NCI-H1105 (cell line): ENCODE measurements at regions not wholly inside any gene's neighbourhood (a gene's known extent, or its start where the extent isn't known, plus 50 kb on each side); places are given as distances from the start of the nearest gene placed in this dataset.
"Not testable (repeated sequence)": the region's sequence is repeated elsewhere in the genome, so short reads cannot be mapped to it uniquely, and the experiment has no call there.

Source experiments
- DNase-seq: peaks from one replicate; lab custom pipeline; 2025; lab: John Stamatoyannopoulos, UW

DNA sequence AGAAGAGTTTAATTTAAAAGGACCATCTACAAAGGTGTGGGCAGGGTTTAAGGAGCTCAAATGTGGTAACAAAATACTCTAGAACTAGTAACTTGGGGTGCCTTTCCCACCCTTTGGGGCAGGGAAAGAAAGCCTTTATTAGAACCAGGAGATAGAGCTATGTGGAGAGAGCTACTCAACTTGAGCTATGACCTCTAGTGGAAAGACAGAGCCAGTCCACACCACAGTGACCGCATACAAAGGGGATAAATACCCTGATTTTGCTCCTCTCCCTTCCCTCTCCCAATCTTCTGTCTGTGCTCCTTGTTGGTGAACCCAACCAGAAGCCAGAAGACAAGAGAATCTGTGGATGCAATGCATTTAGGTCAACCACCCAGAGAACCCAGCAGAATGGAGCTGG lies 54.4 kb upstream of the JAK1 start:
- no peak for DNase-seq

DNA sequence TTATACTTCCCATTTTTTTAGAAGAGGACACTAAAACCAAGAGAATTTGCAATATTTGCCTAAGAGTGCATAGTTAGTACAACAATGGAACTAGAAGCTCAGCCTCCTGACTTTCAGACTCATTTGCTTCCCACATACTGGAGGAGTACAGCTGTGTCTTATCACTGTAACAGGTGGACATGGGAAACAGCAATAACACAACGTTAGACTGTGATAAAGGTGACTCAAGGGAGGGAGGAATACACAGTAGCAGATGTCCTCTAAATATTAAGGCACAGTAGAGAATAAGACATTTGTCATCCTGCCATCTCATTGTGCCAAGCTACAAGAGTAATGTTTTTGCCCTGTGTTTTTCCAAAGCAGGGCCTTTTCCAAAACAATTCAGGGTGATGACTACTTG lies 55.4 kb upstream of the JAK1 start:
- no peak for DNase-seq

- DNase-seq = no peak
These were observed 55.9 kb upstream of the JAK1 start for GRCh38 chr1:65022216-65022615.

GRCh38 chr1:65025794-65026193 lies 59.4 kb upstream of the JAK1 start:
- DNase-seq = no peak

DNA sequence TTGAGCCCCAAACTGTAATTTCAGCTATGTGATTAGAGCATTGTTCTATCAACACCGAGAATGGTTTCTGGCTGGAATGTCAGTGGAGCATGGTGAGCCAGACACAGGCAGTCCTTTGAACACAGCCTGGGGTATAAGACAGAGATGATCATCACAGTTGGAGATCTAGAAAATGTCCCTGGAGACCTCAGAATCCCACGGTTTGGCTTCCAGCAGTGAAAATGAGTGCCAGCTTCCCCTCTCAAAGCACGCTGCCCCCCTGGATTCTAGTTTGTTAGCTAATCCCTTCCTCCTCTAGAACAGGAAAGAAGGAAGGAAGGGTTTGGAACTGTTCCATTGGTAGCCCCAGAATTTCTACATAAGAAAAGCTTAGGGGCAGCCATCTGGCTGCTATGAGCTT lies 59.9 kb upstream of the JAK1 start:
- no peak for DNase-seq

- peak; percentile 57 for DNase-seq
These were observed 61.5 kb upstream of the JAK1 start for GRCh38 chr1:65027666-65028358.

GRCh38 chr1:65029434-65029833 lies 63.1 kb upstream of the JAK1 start:
- not testable (repeated sequence) for DNase-seq

GRCh38 chr1:65034879-65035278 lies 68.5 kb upstream of the JAK1 start:
- DNase-seq = not testable (repeated sequence)

- no peak for DNase-seq
These were observed 70.3 kb upstream of the JAK1 start for GRCh38 chr1:65036570-65037051.

DNA sequence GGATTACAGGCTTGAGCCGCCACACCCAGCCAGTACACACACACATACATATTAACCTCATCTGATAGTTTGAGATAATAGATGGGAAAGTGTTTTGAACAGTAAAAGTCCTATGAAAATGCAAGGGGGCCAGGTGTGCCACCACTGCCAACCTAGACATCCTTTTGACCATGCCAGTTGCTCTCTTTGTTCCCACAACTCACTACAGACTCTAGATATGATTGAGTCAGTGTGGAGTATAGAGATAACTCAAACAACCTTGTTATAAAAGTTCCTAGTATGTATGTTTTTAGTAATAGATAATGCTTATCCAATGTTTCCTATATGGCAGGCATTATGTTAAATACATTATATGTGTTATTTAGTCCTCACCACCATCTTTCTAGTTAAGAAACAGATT lies 72.7 kb upstream of the JAK1 start:
- DNase-seq = no peak

DNA sequence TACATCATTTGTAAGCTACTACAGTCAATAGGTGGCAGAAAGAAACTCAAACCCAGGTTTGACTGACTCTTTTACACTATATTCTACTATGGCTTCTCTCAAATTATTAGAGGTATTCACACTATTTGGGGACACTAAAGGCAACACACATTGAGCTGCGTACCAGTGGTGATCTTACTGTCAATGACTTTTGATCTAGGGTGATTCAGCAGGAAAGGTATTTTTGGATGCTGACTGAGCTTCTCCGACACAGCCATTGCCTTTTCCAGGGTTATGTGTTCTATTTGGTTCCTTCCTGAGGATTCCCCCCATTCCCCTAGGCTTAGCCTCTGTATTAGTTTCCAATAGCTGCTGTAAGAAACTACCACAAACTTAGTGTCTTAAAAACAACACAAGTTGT lies 73.2 kb upstream of the JAK1 start:
- DNase-seq = no peak

DNA sequence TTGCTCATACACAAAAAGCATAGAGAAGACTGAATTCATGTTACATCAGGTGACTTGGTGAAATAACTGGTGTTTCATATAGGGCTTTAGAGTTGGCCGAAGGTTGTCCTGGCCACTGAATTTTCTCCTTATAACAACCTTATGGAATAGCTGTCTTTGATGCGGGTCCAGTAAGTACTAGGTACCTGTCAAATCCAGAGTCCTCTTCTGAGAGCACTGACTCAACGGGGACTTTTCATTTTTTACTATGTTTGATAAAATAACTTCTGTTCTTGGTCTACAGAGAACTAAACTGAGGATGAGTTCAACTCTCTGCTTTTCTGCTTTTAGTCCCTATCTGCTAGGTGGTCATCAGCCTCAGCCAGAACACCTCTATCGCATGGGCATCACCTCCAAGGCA lies 76.1 kb upstream of the JAK1 start:
- DNase-seq = no peak

- DNase-seq = no peak
These were observed 78.1 kb upstream of the JAK1 start for GRCh38 chr1:65044411-65044810.

DNA sequence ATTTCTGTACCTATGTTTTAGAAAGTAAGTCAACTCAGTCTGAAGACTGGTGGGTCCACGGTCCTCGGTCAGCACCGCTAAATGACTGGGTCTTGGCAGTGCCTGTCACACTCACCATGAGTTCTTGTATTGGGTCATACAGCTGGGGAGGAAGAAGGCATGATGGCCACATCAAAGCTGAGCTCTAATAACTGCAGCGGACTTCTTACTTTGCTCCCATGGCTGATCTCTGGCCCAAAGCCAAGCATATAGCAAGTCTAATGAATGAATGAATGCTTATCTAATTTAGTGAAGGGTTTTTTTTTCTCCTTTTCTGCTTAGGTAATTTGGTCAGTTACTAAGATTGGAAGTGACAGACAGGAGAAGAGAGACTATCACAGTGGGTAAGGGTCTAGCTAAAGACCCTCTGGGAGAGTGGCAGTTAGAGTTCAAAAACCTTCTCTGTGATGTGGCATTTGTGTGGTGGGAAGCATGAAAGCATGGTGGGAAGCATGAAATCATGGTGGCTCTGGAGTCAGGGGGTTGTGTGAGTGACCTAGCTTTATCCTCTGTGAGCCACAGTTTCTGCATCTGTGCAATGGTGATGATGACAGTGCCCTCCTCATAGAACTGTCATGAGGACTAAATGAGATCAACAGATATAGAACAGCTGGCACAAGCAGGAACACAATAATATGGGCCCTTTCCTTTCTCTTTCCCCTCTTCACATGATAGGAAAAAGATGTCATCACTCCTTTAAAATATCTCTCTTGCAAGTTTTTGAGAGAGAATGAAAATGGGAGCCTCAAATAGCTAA lies 78.9 kb upstream of the JAK1 start:
- no peak for DNase-seq

- DNase-seq = no peak
These were observed 82.0 kb upstream of the JAK1 start for GRCh38 chr1:65048335-65048734.

GRCh38 chr1:65049941-65050713 lies 83.8 kb upstream of the JAK1 start:
- no peak for DNase-seq

- peak; percentile 24 for DNase-seq
These were observed 84.4 kb upstream of the JAK1 start for GRCh38 chr1:65050735-65051134.

GRCh38 chr1:65054481-65054880 lies 88.1 kb upstream of the JAK1 start:
- DNase-seq = no peak

DNA sequence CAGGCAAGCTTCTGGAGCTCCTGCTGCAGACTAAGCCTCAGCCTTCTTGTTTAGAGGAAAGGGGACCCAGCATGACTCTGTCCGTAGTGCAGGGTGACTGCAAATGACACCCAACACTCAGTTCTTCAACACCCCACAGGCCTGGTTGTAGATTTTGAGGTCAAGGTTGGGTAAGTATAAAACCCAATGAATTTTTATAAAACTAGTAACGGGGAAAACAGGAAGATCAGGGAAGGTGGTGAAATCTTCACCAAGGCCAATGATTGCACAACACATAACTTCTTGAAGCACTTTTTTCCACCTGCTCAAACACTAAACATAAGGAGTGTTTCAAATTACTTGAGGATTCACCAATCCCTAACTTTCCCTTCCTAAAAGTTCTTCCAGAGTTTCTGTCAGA lies 89.4 kb upstream of the JAK1 start:
- DNase-seq = no peak

GRCh38 chr1:65056234-65056633 lies 89.9 kb upstream of the JAK1 start:
- no peak for DNase-seq

DNA sequence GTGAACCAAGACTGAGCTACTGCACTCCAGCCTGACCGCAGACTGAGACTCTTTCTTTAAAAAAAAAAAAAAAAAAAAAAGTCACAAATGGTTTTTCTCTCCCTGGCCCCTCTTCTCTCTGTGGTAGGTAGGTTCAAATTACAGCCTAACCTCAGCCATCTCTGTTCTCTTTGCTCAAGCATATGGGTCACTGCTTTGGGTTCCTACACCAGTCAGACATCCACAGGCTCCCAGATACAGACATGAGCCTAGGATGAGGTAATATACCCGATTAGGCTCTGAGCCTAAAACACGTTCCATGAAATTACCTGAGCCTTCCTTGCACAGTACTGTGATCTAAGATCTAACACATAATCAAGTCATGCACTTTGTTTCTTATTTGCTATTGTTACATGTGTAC lies 90.5 kb upstream of the JAK1 start:
- DNase-seq = no peak

GRCh38 chr1:65059930-65060538 lies 88.0 kb upstream of the AK4 start:
- no peak for DNase-seq
